ENCODE measurements at regions not wholly inside any gene's neighbourhood (a gene's known extent, or its start where the extent isn't known, plus 50 kb on each side); places are given as distances from the start of the nearest gene placed in this dataset.

DNA sequence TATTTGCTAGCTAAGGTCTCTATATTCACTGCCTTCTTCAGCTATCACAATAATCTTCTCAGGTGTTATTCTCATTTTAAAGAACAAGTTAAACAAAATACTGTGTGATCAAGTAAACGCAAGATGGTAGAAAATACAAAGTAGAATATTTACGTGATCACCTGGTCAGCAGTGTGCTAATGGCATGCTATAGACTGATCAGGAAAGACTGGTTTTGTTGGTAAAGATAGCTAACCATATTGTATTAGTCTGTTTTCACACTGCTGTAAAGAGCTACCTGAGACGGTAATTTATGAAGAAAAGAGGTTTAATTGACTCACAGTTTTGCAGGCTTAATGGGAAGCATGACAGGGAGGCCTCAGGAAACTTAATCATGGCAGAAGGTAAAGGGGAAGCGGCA is 50.4 kb downstream of the ZBTB38 start:
- BruUV-seq (replicated peaks) = no TSS peak
- Histone ChIP-seq H3K4me1 (ENCODE audit: insufficient read depth, low read length, poor library complexity, severe bottlenecking) (no peaks in the 10 kb centered on the region), H3K9me3 (ENCODE audit: low read length) (no peaks in the 10 kb centered on the region), H3K4me3 (ENCODE audit: low read depth, low read length, poor library complexity, severe bottlenecking) (no peak overlapping the region), H3K79me2 (ENCODE audit: insufficient read depth, low read depth, low read length) (no peaks in the 10 kb centered on the region), H3K27ac (ENCODE audit: low read depth, low read length, poor library complexity, severe bottlenecking) (no peak overlapping the region), H4K20me1 (ENCODE audit: insufficient read depth, low read length) (no peaks in the 10 kb centered on the region), H3K36me3 (ENCODE audit: insufficient read depth, low read length) (no peaks in the 10 kb centered on the region), H3K4me2 (ENCODE audit: low read length) (no peak overlapping the region), H2AFZ (ENCODE audit: low read length) (no peak overlapping the region), H3K9me2 (ENCODE audit: insufficient read depth, low read length) (no peaks in the 10 kb centered on the region)
- TF ChIP-seq, protein P1, sequence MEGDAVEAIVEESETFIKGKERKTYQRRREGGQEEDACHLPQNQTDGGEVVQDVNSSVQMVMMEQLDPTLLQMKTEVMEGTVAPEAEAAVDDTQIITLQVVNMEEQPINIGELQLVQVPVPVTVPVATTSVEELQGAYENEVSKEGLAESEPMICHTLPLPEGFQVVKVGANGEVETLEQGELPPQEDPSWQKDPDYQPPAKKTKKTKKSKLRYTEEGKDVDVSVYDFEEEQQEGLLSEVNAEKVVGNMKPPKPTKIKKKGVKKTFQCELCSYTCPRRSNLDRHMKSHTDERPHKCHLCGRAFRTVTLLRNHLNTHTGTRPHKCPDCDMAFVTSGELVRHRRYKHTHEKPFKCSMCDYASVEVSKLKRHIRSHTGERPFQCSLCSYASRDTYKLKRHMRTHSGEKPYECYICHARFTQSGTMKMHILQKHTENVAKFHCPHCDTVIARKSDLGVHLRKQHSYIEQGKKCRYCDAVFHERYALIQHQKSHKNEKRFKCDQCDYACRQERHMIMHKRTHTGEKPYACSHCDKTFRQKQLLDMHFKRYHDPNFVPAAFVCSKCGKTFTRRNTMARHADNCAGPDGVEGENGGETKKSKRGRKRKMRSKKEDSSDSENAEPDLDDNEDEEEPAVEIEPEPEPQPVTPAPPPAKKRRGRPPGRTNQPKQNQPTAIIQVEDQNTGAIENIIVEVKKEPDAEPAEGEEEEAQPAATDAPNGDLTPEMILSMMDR (conservative IDR thresholded peaks at IDR 0.05; ENCODE audit: low read length) = no peak
- ChIA-PET POLR2A (interaction anchor here (0.7 kb wide), 1 partner anchor 53 kb away, joined by 3 read pairs; no protein-coding TSS in a partner anchor), CTCF (ENCODE audit: unreplicated experiment) (no interaction called here)
- intact Hi-C loops (cut with micrococcal nuclease; ENCODE audit: unreplicated experiment) = no loop called here
- no peak for DNase-seq (ENCODE audit: low spot score)

GRCh38 chr3:141419946-141420345 is 51.6 kb downstream of the ZBTB38 start:
- ChIA-PET POLR2A (interaction anchor here (0.6 to 1.9 kb wide), 6 partner anchors 11 to 34 kb away, joined by 3 to 7 read pairs (median 4); no protein-coding TSS in a partner anchor), CTCF (ENCODE audit: unreplicated experiment) (no interaction called here)
- H3K4me3 ChIP-seq (ENCODE audit: low read depth, low read length, poor library complexity, severe bottlenecking) = no peak overlapping the region
- H3K9me3 ChIP-seq (ENCODE audit: low read length) = no peaks in the 10 kb centered on the region
- DNase-seq (ENCODE audit: low spot score) = no peak
- no peaks in the 10 kb centered on the region for H3K4me1 ChIP-seq (ENCODE audit: insufficient read depth, low read length, poor library complexity, severe bottlenecking)
- no peak overlapping the region for H3K4me2 ChIP-seq (ENCODE audit: low read length)
- H2AFZ ChIP-seq (ENCODE audit: low read length) = no peak overlapping the region
- H3K27ac ChIP-seq (ENCODE audit: low read depth, low read length, poor library complexity, severe bottlenecking) = no peak overlapping the region
- H3K79me2 ChIP-seq (ENCODE audit: insufficient read depth, low read depth, low read length) = no peaks in the 10 kb centered on the region
- no peaks in the 10 kb centered on the region for H3K36me3 ChIP-seq (ENCODE audit: insufficient read depth, low read length)
- no TSS peak for BruUV-seq (replicated peaks)
- intact Hi-C loops (cut with micrococcal nuclease; ENCODE audit: unreplicated experiment) = no loop called here
- H4K20me1 ChIP-seq (ENCODE audit: insufficient read depth, low read length) = no peaks in the 10 kb centered on the region
- TF ChIP-seq, protein P1 (conservative IDR thresholded peaks at IDR 0.05; ENCODE audit: low read length) = no peak
- TF ChIP-seq EZH2phosphoT487 (IDR thresholded peaks at IDR 0.05; ENCODE audit: borderline replicate concordance, low read depth, low read length) = no peak
- H3K9me2 ChIP-seq (ENCODE audit: insufficient read depth, low read length) = no peaks in the 10 kb centered on the region

- H3K36me3 ChIP-seq (ENCODE audit: insufficient read depth, low read length) = no peaks in the 10 kb centered on the region
- no peaks in the 10 kb centered on the region for H3K9me3 ChIP-seq (ENCODE audit: low read length)
- no peak overlapping the region for H3K27ac ChIP-seq (ENCODE audit: low read depth, low read length, poor library complexity, severe bottlenecking)
- no peak overlapping the region for H3K4me3 ChIP-seq (ENCODE audit: low read depth, low read length, poor library complexity, severe bottlenecking)
- ChIA-PET CTCF (ENCODE audit: unreplicated experiment) (no interaction called here), POLR2A (interaction anchor here (0.7 to 1.9 kb wide), 3 partner anchors 15 to 63 kb away, joined by 5 to 7 read pairs (median 6); no protein-coding TSS in a partner anchor)
- no peak overlapping the region for H3K4me2 ChIP-seq (ENCODE audit: low read length)
- DNase-seq (ENCODE audit: low spot score) = no peak
- H3K9me2 ChIP-seq (ENCODE audit: insufficient read depth, low read length) = no peaks in the 10 kb centered on the region
- no peak overlapping the region for H2AFZ ChIP-seq (ENCODE audit: low read length)
- TF ChIP-seq EZH2phosphoT487 (IDR thresholded peaks at IDR 0.05; ENCODE audit: borderline replicate concordance, low read depth, low read length) = no peak
- TF ChIP-seq, protein P1 (conservative IDR thresholded peaks at IDR 0.05; ENCODE audit: low read length) = no peak
- intact Hi-C loops (cut with micrococcal nuclease; ENCODE audit: unreplicated experiment) = no loop called here
- no peaks in the 10 kb centered on the region for H3K4me1 ChIP-seq (ENCODE audit: insufficient read depth, low read length, poor library complexity, severe bottlenecking)
- H4K20me1 ChIP-seq (ENCODE audit: insufficient read depth, low read length) = no peaks in the 10 kb centered on the region
- no peaks in the 10 kb centered on the region for H3K79me2 ChIP-seq (ENCODE audit: insufficient read depth, low read depth, low read length)
- no TSS peak for BruUV-seq (replicated peaks)
These were observed 52.9 kb downstream of the ZBTB38 start for GRCh38 chr3:141421186-141421585.

Measured in OCI-LY7 (cell line).